GM18502 (cell line): ENCODE measurements at regions not wholly inside any gene's neighbourhood (a gene's known extent, or its start where the extent isn't known, plus 50 kb on each side); places are given as distances from the start of the nearest gene placed in this dataset.
"Not testable (repeated sequence)": the region's sequence is repeated elsewhere in the genome, so short reads cannot be mapped to it uniquely, and the experiment has no call there.

Experiments used
- ATAC-seq: cut with Tn5 transposase; IDR thresholded peaks from one replicate; pipeline ENCODE4 v1.9.1; 2021; ENCODE audit warnings: mild to moderate bottlenecking; ENCODE audit not compliant: unreplicated experiment, poor library complexity

- ATAC-seq, result not testable (repeated sequence)
These were observed 63.1 kb upstream of the PAX8 start for GRCh38 chr2:113341870-113342253.

DNA sequence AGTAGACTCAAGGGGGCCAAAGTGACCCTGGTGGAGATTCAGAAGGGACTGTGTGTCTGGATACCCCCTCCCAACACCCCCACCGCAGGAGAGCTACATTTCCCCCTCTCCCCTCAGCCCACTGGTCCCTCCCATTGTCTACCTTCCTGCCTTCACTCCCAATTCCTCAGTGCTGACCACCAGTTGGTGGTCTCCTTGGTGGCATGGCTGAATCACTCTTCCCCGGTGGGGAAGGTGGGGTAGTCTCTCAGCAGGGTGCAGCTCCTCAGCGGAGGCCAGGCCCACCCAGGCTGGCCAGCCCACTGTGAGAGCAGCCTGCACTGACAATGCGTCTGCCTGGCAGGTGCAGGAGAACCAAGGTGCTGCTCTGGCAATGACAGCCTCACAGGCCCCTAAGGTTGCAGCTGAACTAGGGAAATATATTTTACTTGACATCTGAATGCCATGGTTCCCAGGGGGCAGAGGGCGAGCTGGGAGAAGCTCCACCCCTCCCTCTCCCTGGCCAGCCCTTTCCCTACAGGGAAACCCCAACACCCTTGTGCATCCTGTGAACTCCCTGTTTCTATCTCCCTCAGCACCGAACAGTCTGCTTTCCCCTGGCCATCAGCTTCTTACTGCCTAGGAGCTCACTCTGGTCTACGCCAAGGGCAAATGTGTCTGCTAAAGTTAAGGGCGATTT, 62.6 kb upstream of the PAX8 start:
- no peak for ATAC-seq

GRCh38 chr2:113337809-113338208, 59.1 kb upstream of the PAX8 start:
- no peak for ATAC-seq

- not testable (repeated sequence) for ATAC-seq
These were observed 57.3 kb upstream of the PAX8 start for GRCh38 chr2:113336040-113336439.

DNA sequence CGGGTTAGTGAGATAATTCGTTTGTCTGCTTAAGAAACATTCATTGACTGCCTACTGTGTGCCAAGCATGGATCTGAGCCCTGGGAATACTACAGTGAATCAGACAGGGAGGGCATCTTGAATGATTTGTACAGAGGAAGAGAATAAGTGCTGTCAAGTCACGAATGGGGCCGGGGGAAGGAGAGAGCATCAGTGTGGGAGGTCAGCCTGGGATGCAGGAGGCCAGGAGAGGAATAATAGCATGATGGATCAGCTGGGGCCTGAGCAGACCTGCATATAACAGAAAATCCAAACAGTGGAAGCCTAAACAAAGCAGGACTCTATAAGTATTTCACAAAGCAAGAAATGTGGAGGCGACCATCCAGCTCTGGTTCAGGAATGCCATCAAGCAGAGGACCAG, 55.4 kb upstream of the PAX8 start:
- ATAC-seq, result no peak

DNA sequence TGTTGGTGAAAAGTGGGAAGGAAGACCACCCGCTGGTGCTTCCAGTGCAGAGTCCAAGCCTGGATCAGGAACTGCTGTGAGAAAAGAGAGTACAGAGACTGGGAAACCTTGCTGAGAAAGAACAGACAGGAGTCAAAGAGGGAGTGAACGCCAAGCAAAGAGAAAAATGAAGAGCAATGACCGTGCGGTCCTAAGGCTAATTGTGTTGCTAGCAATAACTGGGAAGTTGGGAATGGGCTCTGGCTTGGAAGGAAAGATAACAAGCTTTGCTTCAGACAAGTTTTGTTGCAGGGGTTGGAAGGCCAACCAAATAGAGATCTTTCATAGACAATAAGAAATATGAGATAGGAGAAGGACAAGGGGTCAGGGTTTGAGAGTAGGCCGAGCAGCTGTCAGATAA, 55.0 kb upstream of the PAX8 start:
- ATAC-seq, result not testable (repeated sequence)

DNA sequence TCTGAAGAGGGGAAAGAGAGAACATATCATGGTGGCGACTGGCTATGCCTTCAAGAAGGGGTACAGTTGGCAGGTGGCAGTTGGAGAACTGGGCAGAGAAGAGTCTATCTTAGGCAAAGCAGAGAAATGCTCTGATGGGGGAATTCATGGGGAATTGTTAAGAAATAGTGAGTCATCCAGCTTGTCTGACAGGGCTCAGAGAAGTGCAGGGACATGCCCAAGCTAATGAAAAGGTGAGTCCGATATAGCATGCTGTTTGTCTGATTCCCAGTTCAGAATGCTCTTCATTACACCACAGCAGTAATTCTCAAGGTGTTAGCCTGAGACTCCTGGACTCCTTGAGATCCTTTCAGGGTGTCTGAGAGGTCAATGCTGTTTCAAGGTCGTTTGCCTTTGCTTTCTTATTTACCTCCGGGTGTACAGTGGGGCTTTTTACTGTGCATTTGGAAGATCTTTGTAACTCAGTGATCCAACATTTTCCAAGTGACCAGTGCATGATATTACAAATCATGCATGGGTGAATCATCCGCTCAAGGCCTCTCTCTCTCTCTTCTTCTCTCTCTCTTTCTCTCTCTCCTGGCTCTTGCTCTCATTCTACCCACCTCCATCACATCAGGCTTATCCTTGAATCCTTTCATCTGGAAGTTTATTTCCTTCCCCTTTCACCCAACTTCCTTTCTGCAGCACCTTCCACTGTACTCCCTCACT, 51.5 kb upstream of the PAX8 start:
- ATAC-seq, result not testable (repeated sequence)

GRCh38 chr2:113328973-113329372, 50.3 kb upstream of the PAX8 start:
- ATAC-seq, result not testable (repeated sequence)

DNA sequence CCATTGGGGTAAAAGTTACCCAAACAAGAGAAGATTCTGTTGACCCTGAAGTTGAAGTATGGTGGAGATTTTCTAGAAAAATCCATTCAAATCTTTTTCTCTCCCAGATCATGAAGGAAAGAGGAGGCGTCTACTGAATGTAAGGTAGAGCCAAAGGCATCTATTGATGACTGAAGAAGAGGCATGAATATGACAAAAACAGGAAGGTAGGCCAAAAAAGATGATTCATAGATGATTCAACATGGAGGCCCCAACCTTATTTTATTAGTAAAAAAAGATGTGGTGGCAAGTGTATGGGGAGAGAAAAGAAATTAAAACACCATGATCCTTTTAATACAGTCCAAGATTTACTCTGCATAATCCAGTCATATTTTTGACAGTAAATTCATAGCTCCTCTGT, 49.9 kb upstream of the PAX8 start:
- not testable (repeated sequence) for ATAC-seq
